NCI-H2227 (cell line): ENCODE measurements at regions not wholly inside any gene's neighbourhood (a gene's known extent, or its start where the extent isn't known, plus 50 kb on each side); places are given as distances from the start of the nearest gene placed in this dataset.
"Not testable (repeated sequence)": the region's sequence is repeated elsewhere in the genome, so short reads cannot be mapped to it uniquely, and the experiment has no call there.

Experiments used
- DNase-seq: peaks from one replicate; lab custom pipeline; 2025; ENCODE audit not compliant: unreplicated experiment; lab: John Stamatoyannopoulos, UW

DNA sequence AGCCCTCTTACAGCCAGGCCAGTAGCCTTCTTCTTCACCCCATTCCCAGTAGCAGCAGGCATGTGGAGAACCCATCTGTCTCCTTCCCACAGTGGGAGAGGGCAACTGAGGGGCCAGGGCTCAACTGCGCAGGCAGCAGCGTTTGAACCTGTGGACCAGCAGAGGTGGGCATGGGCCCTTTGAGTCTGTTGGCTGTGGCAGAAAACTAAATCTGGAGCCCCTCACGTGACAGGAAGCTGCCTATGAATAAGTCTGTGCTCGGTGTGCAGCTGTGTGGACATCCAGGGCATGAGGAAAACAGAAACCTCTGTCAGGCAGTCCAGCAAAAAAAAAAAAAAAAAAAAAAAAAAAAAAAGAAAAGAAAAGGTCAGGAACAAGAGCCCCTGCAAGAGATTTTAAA lies 189.2 kb upstream of the NR3C1 start:
- DNase-seq, result no peak

GRCh38 chr5:143588933-143589662 lies 185.6 kb upstream of the NR3C1 start:
- DNase-seq, result no peak

- not testable (repeated sequence) for DNase-seq
Observed at GRCh38 chr5:143588121-143588520, 184.6 kb upstream of the NR3C1 start.

GRCh38 chr5:143586781-143587362 lies 183.4 kb upstream of the NR3C1 start:
- no peak for DNase-seq

- DNase-seq, result no peak
Observed at GRCh38 chr5:143585970-143586369, 182.5 kb upstream of the NR3C1 start.

GRCh38 chr5:143583409-143583808 lies 179.9 kb upstream of the NR3C1 start:
- no peak for DNase-seq

DNA sequence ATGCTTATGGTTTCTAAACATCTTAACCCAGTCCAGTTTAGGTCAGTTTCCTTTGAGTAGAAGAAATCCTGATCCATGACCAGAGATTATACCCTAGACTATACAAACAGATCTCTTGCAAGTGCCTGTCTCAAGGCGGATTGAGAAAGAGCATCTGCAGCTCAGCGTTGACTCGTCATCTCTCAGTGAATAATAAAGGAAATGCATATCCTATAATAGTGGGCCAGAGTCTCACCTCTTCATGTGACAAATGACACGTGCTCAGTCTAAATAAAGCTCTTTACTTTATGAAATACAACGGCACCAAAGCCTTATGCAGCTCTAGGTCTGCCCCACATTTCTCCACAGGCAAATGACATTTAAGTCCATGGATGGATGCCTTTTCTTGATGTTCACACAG lies 179.4 kb upstream of the NR3C1 start:
- DNase-seq, result peak; percentile 1

DNA sequence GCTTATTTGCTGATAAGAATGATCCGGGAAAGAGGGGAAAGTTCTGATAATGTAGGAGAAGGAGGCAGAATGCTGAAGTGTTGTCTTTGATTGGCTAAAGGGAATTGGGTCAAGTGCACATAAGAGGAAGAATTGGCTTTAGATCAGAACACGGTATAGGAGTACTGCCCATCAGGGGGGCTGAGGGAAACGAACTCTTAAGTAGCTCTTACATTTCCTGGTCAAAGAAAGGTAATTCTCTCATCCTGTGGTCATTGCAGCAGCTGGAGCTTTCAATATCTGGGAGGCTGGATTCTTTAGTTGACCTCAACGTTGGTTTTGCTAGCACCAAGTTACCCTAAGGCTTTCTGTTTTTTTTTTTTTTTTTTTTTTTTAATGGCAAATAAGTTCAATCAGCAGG lies 178.7 kb upstream of the NR3C1 start:
- DNase-seq, result no peak

GRCh38 chr5:143581649-143582048 lies 178.2 kb upstream of the NR3C1 start:
- no peak for DNase-seq

DNA sequence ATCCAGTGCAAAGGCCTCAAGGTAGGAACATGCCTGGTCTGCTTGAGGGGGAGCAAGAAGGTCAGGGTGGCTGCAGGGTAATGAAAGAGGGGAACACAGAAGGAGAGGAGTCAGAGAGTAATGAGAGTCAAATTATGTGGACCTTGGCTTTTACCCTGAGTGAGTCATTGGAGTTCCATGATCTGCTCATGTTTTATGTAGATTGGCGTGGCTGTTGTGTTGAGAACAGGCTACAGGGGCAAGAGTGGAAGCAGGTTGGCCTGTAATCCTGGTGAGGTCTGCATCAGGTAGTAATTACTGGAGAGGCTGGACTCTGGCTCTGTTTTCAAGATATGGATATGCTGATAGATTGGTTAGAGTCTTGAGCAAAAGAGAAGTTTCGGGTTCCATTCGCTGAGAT lies 177.7 kb upstream of the NR3C1 start:
- no peak for DNase-seq

DNA sequence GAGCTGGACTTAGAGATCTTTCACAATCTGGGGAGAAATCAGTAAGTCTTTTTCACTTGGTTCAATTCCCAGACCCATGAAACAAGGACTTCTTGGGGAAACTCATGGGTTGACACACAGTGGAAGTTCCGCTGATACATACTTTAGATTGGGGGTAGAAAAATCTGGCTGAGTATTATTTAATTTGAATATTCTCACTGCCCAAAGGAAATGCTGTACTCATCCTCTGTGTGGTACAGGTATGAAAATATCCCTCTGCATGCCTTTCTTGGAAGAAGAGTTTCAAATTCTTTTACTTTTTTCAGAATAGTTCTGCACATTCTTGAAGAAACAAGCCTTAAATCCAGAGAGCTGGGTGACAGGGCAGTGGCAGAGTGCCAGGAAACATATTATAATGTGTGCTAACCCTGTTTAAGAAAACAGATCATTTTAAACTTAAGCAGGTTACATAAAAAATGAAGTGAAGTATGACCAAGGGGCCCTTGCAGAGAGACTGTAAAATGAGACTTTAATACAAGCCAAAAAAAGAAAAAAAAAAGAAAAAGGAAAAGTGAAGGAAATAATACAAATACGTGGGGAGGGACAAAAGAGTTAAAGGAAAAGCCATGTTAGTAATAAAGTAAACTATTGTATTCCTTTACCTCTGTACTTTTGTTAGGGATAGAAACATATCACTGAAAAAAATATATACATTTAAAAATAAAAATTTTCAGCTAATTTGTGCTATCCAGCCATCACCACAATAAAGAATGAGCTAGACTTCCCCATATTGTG lies 173.4 kb upstream of the NR3C1 start:
- no peak for DNase-seq

DNA sequence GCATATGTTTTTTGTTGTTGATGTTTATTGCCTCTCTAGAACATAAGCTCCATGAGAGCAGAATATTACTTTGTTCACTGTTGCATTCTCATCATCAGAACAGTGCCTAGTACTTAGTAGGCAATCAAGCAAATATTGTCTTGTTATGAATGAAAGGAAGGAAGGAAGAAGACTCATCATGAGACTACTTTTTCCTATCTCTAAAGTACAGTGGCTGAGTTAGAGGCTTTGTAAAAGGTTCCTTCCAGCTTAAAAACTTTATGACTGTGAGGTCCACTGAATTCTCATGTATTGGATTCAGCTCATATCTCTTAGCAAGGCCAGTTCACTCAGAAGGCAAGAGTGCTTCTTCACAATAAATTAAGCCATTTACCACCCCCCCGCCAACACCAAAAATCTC lies 171.8 kb upstream of the NR3C1 start:
- no peak for DNase-seq

- no peak for DNase-seq
Observed at GRCh38 chr5:143574236-143574635, 170.8 kb upstream of the NR3C1 start.

DNA sequence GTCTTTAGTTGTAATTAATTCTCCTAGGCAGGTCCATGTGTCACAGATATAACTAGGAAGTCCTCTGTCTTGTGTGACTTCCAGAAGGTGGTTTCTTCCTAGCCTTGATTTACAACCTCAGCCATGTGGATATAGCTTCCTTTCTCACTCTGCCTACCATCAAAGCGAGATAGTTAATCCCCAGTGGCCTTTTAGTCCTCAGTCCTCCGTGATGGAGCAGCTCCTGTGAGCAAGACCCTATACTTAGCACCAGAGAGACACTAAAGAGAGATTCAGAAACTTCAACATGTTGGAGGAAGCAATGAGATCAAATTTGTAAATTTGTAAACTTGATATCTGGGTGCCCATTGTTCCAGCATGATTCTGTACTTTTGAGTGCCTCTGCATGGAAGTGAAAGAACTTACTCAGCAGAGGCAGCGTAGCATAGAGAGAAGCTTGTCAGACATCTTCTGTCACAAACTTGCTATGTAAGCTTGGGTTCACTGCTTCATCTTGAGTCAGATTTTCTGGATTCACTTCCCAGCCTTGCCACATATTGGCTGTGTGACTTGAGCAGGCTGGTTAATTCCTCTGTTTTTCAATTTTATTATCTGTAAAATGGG lies 170.2 kb upstream of the NR3C1 start:
- DNase-seq, result no peak

- DNase-seq, result no peak
Observed at GRCh38 chr5:143572671-143573070, 169.2 kb upstream of the NR3C1 start.

- DNase-seq, result no peak
Observed at GRCh38 chr5:143571642-143572624, 168.4 kb upstream of the NR3C1 start.

GRCh38 chr5:143570989-143571388 lies 167.5 kb upstream of the NR3C1 start:
- no peak for DNase-seq

DNA sequence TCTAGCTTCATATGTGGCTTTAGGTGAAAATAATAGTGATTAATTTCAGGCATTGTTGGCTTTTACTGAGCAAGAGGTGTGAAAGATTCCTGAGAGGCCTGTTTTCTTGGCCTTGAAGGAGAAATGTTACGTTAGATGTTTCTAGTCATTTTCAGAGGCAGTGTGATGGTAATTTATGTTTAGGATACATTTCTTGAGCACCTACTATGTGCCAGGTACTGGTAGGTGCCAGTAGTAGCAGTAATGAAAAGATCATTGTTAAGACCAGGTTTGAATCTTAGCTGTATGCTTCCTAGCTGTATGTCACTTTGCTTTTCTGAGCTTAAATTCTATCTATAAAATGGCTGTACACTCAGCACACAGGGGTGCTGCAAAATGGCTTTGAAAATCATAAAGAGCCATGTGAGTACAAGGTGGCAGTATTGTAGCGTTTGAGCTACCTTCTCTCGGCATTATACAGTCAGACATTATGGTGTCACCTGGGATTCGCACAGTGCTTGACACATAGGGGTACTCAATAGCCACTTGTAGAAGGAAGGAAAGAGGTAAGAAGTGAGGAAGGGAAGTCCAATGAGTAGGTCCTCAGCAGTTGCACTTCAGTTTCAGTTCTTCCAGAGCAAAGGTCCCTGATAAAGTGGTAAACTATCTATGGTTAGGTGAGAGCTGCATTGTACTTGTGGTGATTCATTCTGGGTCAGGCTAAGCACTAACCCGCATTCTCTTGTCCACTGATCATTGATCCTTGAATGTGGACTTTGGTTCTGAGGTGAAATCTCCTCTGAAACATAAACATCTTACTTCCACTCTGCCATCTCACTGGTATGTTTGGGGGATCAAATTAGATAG lies 166.5 kb upstream of the NR3C1 start:
- DNase-seq, result no peak

DNA sequence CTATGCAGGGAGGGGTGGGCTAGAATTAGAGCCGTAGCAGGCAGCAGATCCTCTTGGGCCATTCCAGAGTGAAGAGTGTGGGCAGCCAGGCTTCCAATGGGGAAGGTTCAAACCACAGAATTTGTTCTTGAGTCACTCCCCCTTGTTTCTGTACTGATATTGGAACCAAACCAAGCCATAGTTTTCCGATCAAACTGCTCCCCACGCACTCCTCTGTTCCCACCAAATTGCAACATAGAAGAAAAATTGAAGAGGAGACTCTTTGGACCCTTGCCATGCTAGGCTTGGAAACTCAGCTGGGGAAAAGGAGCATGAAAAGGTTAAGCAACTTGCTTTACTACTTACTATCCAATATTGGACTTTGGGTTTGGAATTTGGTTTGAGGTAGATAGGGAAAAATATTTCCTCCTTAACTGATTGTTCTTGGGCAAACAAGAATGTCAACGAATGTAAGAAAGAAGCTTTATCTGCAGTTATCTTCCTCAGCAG lies 165.8 kb upstream of the NR3C1 start:
- no peak for DNase-seq
